ENCODE measurements at regions not wholly inside any gene's neighbourhood (a gene's known extent, or its start where the extent isn't known, plus 50 kb on each side); places are given as distances from the start of the nearest gene placed in this dataset.

- DNase-seq, result no peak
Observed at GRCh38 chr4:58551676-58552075, 1441.5 kb upstream of the IGFBP7 start.

- no peak for DNase-seq
Observed at GRCh38 chr4:58543465-58543864, 1433.3 kb upstream of the IGFBP7 start.

GRCh38 chr4:58541926-58542325 lies 1431.7 kb upstream of the IGFBP7 start:
- DNase-seq, result no peak

- DNase-seq, result no peak
Observed at GRCh38 chr4:58522765-58523382, 1412.7 kb upstream of the IGFBP7 start.

GRCh38 chr4:58515226-58515625 lies 1405.0 kb upstream of the IGFBP7 start:
- no peak for DNase-seq

- DNase-seq, result no peak
Observed at GRCh38 chr4:58514299-58514698, 1404.1 kb upstream of the IGFBP7 start.

- no peak for DNase-seq
Observed at GRCh38 chr4:58510652-58511051, 1400.5 kb upstream of the IGFBP7 start.

- no peak for DNase-seq
Observed at GRCh38 chr4:58507079-58507478, 1396.9 kb upstream of the IGFBP7 start.

- no peak for DNase-seq
Observed at GRCh38 chr4:58502839-58503238, 1392.7 kb upstream of the IGFBP7 start.

- DNase-seq, result no peak
Observed at GRCh38 chr4:58499182-58499581, 1389.0 kb upstream of the IGFBP7 start.

GRCh38 chr4:58491620-58492019 lies 1381.4 kb upstream of the IGFBP7 start:
- no peak for DNase-seq

- no peak for DNase-seq
Observed at GRCh38 chr4:58477950-58478349, 1367.8 kb upstream of the IGFBP7 start.

GRCh38 chr4:58477513-58477912 lies 1367.3 kb upstream of the IGFBP7 start:
- DNase-seq, result no peak

GRCh38 chr4:58475097-58475496 lies 1364.9 kb upstream of the IGFBP7 start:
- no peak for DNase-seq

GRCh38 chr4:58465031-58465430 lies 1354.8 kb upstream of the IGFBP7 start:
- no peak for DNase-seq

GRCh38 chr4:58456727-58457384 lies 1346.7 kb upstream of the IGFBP7 start:
- DNase-seq, result no peak

GRCh38 chr4:58453956-58454355 lies 1343.8 kb upstream of the IGFBP7 start:
- DNase-seq, result no peak

GRCh38 chr4:58451707-58452106 lies 1341.5 kb upstream of the IGFBP7 start:
- DNase-seq, result no peak

GRCh38 chr4:58435871-58436270 lies 1325.7 kb upstream of the IGFBP7 start:
- no peak for DNase-seq

- no peak for DNase-seq
Observed at GRCh38 chr4:58413849-58414248, 1303.7 kb upstream of the IGFBP7 start.

GRCh38 chr4:58411904-58412303 lies 1301.7 kb upstream of the IGFBP7 start:
- no peak for DNase-seq

- DNase-seq, result no peak
Observed at GRCh38 chr4:58406762-58407161, 1296.6 kb upstream of the IGFBP7 start.

GRCh38 chr4:58368221-58368620 lies 1258.0 kb upstream of the IGFBP7 start:
- no peak for DNase-seq

GRCh38 chr4:58360354-58361133 lies 1250.4 kb upstream of the IGFBP7 start:
- DNase-seq, result no peak

Measured in activated effector memory CD4-positive, alpha-beta T cell treated with anti-CD3 and anti-CD28 coated beads, Interleukin-2, amount 50 U/mL, for 16 hours (primary cell).